ENCODE measurements at regions not wholly inside any gene's neighbourhood (a gene's known extent, or its start where the extent isn't known, plus 50 kb on each side); places are given as distances from the start of the nearest gene placed in this dataset.

GRCh38 chr13:73466561-73466960 lies 407.8 kb downstream of the KLF5 start:
- Histone ChIP-seq H4K20me1 (ENCODE audit: insufficient read depth) (no peaks in the 10 kb centered on the region), H3F3A (ENCODE audit: insufficient read depth, low read length, poor library complexity, severe bottlenecking) (no peaks in the 10 kb centered on the region), H3K9me2 (ENCODE audit: insufficient read depth, low read length) (no peaks in the 10 kb centered on the region), H3K4me3 (ENCODE audit: low read length) (no peak overlapping the region), H3K27me3 (ENCODE audit: insufficient read depth, low read depth, low read length) (no peaks in the 10 kb centered on the region), H3K4me2 (ENCODE audit: low read length) (no peak overlapping the region), H2AFZ (ENCODE audit: low read depth, low read length) (no peak overlapping the region), H3K79me2 (replicated peaks; ENCODE audit: insufficient read depth, low read length) (no peaks in the 10 kb centered on the region), H3K9ac (ENCODE audit: low read length) (no peak overlapping the region), H3K9me3 (ENCODE audit: low read length) (no peaks in the 10 kb centered on the region), H3K27ac (ENCODE audit: low read length) (no peak overlapping the region), H3K36me3 (ENCODE audit: insufficient read depth, low read length) (no peaks in the 10 kb centered on the region)
- TF ChIP-seq POLR2AphosphoS5 (IDR thresholded peaks at IDR 0.05) (no peak), EP300 (conservative IDR thresholded peaks at IDR 0.05; ENCODE audit: poor library complexity, severe bottlenecking) (no peak), SMC3 (conservative IDR thresholded peaks at IDR 0.05; ENCODE audit: poor library complexity) (no peak), EZH2 (IDR thresholded peaks at IDR 0.05; ENCODE audit: borderline replicate concordance, insufficient read depth, low read length, poor library complexity, severe bottlenecking) (no peak), MXI1 (conservative IDR thresholded peaks at IDR 0.05; ENCODE audit: poor library complexity, severe bottlenecking) (no peak), TAF1 (IDR thresholded peaks at IDR 0.05; ENCODE audit: low read depth) (no peak), RAD21 (conservative IDR thresholded peaks at IDR 0.05) (no peak), REST (IDR thresholded peaks at IDR 0.05; ENCODE audit: borderline replicate concordance) (no peak)
- TF ChIP-seq, protein P1, sequence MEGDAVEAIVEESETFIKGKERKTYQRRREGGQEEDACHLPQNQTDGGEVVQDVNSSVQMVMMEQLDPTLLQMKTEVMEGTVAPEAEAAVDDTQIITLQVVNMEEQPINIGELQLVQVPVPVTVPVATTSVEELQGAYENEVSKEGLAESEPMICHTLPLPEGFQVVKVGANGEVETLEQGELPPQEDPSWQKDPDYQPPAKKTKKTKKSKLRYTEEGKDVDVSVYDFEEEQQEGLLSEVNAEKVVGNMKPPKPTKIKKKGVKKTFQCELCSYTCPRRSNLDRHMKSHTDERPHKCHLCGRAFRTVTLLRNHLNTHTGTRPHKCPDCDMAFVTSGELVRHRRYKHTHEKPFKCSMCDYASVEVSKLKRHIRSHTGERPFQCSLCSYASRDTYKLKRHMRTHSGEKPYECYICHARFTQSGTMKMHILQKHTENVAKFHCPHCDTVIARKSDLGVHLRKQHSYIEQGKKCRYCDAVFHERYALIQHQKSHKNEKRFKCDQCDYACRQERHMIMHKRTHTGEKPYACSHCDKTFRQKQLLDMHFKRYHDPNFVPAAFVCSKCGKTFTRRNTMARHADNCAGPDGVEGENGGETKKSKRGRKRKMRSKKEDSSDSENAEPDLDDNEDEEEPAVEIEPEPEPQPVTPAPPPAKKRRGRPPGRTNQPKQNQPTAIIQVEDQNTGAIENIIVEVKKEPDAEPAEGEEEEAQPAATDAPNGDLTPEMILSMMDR (IDR thresholded peaks at IDR 0.05; ENCODE audit: poor library complexity, severe bottlenecking), result no peak

DNA sequence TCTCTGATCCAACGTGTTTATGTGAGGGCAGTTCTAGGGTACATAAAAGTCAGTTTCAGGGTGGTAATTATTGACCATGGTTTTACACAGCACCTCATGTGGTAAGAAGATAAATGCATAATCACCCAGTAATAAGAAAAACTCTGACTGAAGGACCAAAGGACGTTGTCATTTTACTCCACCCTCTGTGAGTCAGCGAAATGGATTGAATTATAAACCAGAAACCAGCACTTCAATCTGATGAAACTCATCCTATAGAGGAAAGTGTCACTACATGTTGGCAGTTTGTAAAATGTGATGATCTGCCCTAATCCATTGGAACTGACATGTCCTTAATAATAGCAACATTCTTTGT lies 406.8 kb downstream of the KLF5 start:
- no peak overlapping the region for H2AFZ ChIP-seq (ENCODE audit: low read depth, low read length)
- H3K4me3 ChIP-seq (ENCODE audit: low read length), result no peak overlapping the region
- no peaks in the 10 kb centered on the region for H3K79me2 ChIP-seq (replicated peaks; ENCODE audit: insufficient read depth, low read length)
- no peak overlapping the region for H3K27ac ChIP-seq (ENCODE audit: low read length)
- no peaks in the 10 kb centered on the region for H3K27me3 ChIP-seq (ENCODE audit: insufficient read depth, low read depth, low read length)
- H3K4me2 ChIP-seq (ENCODE audit: low read length), result no peak overlapping the region
- no peaks in the 10 kb centered on the region for H3K9me3 ChIP-seq (ENCODE audit: low read length)
- no peaks in the 10 kb centered on the region for H3K9me2 ChIP-seq (ENCODE audit: insufficient read depth, low read length)
- H4K20me1 ChIP-seq (ENCODE audit: insufficient read depth), result no peaks in the 10 kb centered on the region
- no peak overlapping the region for H3K9ac ChIP-seq (ENCODE audit: low read length)
- TF ChIP-seq EP300 (conservative IDR thresholded peaks at IDR 0.05; ENCODE audit: poor library complexity, severe bottlenecking), result peak; percentile 80
- TF ChIP-seq EZH2 (IDR thresholded peaks at IDR 0.05; ENCODE audit: borderline replicate concordance, insufficient read depth, low read length, poor library complexity, severe bottlenecking), result no peak
- no peak for TF ChIP-seq SMC3 (conservative IDR thresholded peaks at IDR 0.05; ENCODE audit: poor library complexity)
- TF ChIP-seq TAF1 (IDR thresholded peaks at IDR 0.05; ENCODE audit: low read depth), result no peak
- no peak for TF ChIP-seq MXI1 (conservative IDR thresholded peaks at IDR 0.05; ENCODE audit: poor library complexity, severe bottlenecking)
- TF ChIP-seq RAD21 (conservative IDR thresholded peaks at IDR 0.05), result no peak
- no peak for TF ChIP-seq REST (IDR thresholded peaks at IDR 0.05; ENCODE audit: borderline replicate concordance)
- peak; percentile 87 for TF ChIP-seq POLR2AphosphoS5 (IDR thresholded peaks at IDR 0.05)
- no peaks in the 10 kb centered on the region for H3F3A ChIP-seq (ENCODE audit: insufficient read depth, low read length, poor library complexity, severe bottlenecking)
- H3K36me3 ChIP-seq (ENCODE audit: insufficient read depth, low read length), result no peaks in the 10 kb centered on the region

All from neural cell (in vitro differentiated cells).